Neural cell (in vitro differentiated cells): ENCODE measurements at regions not wholly inside any gene's neighbourhood (a gene's known extent, or its start where the extent isn't known, plus 50 kb on each side); places are given as distances from the start of the nearest gene placed in this dataset.

ENCODE experiments used
- H2AFZ ChIP-seq: fragments of 200-600, 300-800 bp; sonication (generic), shearing (Covaris generic); 2 replicates; pipeline ENCODE4 v1.6.0; 2014; ENCODE audit warnings: low read depth, mild to moderate bottlenecking, antibody characterized with exemption, low read length, moderate library complexity
- H3F3A ChIP-seq: fragments of 200-600 bp; shearing (Covaris generic); 2 replicates; pipeline ENCODE4 v1.6.1; 2016; ENCODE audit warnings: mild to moderate bottlenecking, moderate library complexity, mixed read lengths, antibody characterized with exemption, low read length; ENCODE audit not compliant: insufficient read depth, poor library complexity, severe bottlenecking
- H3K27ac ChIP-seq: fragments of 200-600, 300-800 bp; sonication (generic), shearing (Covaris generic); 2 replicates; pipeline ENCODE4 v1.5.1; 2014; ENCODE audit warnings: mild to moderate bottlenecking, low read length, moderate library complexity
- H3K27me3 ChIP-seq: fragments of 300-800, 200-600 bp; sonication (generic), shearing (Covaris generic); 2 replicates; pipeline ENCODE4 v1.6.0; 2014; ENCODE audit warnings: mild to moderate bottlenecking, low read depth, low read length, moderate library complexity; ENCODE audit not compliant: insufficient read depth
- H3K36me3 ChIP-seq: fragments of 300-800, 200-600 bp; sonication (generic), shearing (Covaris generic); 2 replicates; pipeline ENCODE4 v1.5.1; 2014; ENCODE audit warnings: mild to moderate bottlenecking, antibody characterized with exemption, low read length, moderate library complexity; ENCODE audit not compliant: insufficient read depth
- H3K4me2 ChIP-seq: fragments of 300-800, 200-600 bp; sonication (generic), shearing (Covaris generic); 2 replicates; pipeline ENCODE4 v1.6.0; 2014; ENCODE audit warnings: mild to moderate bottlenecking, low read length
- H3K4me3 ChIP-seq: fragments of 300-800, 200-600 bp; sonication (generic), shearing (Covaris generic); 2 replicates; pipeline ENCODE4 v1.5.1; 2014; ENCODE audit warnings: mild to moderate bottlenecking, low read length, moderate library complexity
- H3K79me2 ChIP-seq: fragments of 200-600 bp; shearing (Covaris generic); replicated peaks from 2 replicates; pipeline ENCODE4 v1.6.0; 2014; ENCODE audit warnings: mild to moderate bottlenecking, low read length, moderate library complexity; ENCODE audit not compliant: insufficient read depth
- H3K9ac ChIP-seq: fragments of 300-800, 200-600 bp; sonication (generic), shearing (Covaris generic); 2 replicates; pipeline ENCODE4 v1.6.1; 2016; ENCODE audit warnings: mild to moderate bottlenecking, low read length, mixed read lengths
- H3K9me2 ChIP-seq: fragments of 200-600 bp; shearing (Covaris generic); 2 replicates; pipeline ENCODE4 v1.6.1; 2016; ENCODE audit warnings: mild to moderate bottlenecking, low read length, mixed read lengths; ENCODE audit not compliant: insufficient read depth
- H3K9me3 ChIP-seq: fragments of 200-600, 300-800 bp; sonication (generic), shearing (Covaris generic); 2 replicates; pipeline ENCODE4 v1.6.1; 2016; ENCODE audit warnings: mild to moderate bottlenecking, mixed run types, low read length, moderate library complexity, mixed read lengths
- H4K20me1 ChIP-seq: fragments of 200-600 bp; shearing (Covaris generic); 2 replicates; pipeline ENCODE4 v1.6.1; 2016; ENCODE audit warnings: mild to moderate bottlenecking, mixed run types; ENCODE audit not compliant: insufficient read depth
- CTCF ChIP-seq: fragments of 450-650 bp; IDR thresholded peaks from 2 replicates; pipeline ENCODE4 v1.5.1; 2014; ENCODE audit warnings: antibody characterized with exemption, mild to moderate bottlenecking, moderate library complexity; ENCODE audit not compliant: poor library complexity, severe bottlenecking
- EP300 ChIP-seq: fragments of 450-650 bp; conservative IDR thresholded peaks from 2 replicates; pipeline ENCODE4 v1.6.1; 2014; ENCODE audit warnings: antibody characterized with exemption, mild to moderate bottlenecking, moderate library complexity; ENCODE audit not compliant: poor library complexity, severe bottlenecking
- EZH2 ChIP-seq: fragments of 200-600, 300-800 bp; shearing (Covaris generic), sonication (generic); IDR thresholded peaks from 2 replicates; pipeline ENCODE4 v1.6.1; 2014; ENCODE audit warnings: antibody characterized with exemption, low read length, borderline replicate concordance, mild to moderate bottlenecking; ENCODE audit not compliant: insufficient read depth, poor library complexity, severe bottlenecking
- MXI1 ChIP-seq: fragments of 450-650 bp; conservative IDR thresholded peaks from 2 replicates; pipeline ENCODE4 v1.6.1; 2014; ENCODE audit warnings: antibody characterized with exemption, mild to moderate bottlenecking; ENCODE audit not compliant: poor library complexity, severe bottlenecking
- POLR2AphosphoS5 ChIP-seq: IDR thresholded peaks from 2 replicates; pipeline ENCODE4 v1.6.1; 2012
- RAD21 ChIP-seq: fragments of 450-650 bp; conservative IDR thresholded peaks from 2 replicates; pipeline ENCODE4 v1.6.1; 2014; ENCODE audit warnings: antibody characterized with exemption, mild to moderate bottlenecking, moderate library complexity
- REST ChIP-seq: IDR thresholded peaks from 2 replicates; pipeline ENCODE4 v1.6.1; 2012; ENCODE audit warnings: borderline replicate concordance
- SMC3 ChIP-seq: fragments of 450-650 bp; conservative IDR thresholded peaks from 2 replicates; pipeline ENCODE4 v1.6.1; 2014; ENCODE audit warnings: antibody characterized with exemption, mild to moderate bottlenecking, moderate library complexity; ENCODE audit not compliant: poor library complexity
- TAF1 ChIP-seq: IDR thresholded peaks from 2 replicates; pipeline ENCODE4 v1.6.1; 2012; ENCODE audit warnings: low read depth

- Histone ChIP-seq H3K27ac (no peak overlapping the region), H3K9me3 (no peaks in the 10 kb centered on the region), H4K20me1 (no peaks in the 10 kb centered on the region), H3K36me3 (no peaks in the 10 kb centered on the region), H2AFZ (no peak overlapping the region), H3K79me2 (no peaks in the 10 kb centered on the region), H3K27me3 (no peaks in the 10 kb centered on the region), H3K9ac (no peak overlapping the region), H3K4me2 (no peak overlapping the region), H3F3A (no peaks in the 10 kb centered on the region), H3K9me2 (no peaks in the 10 kb centered on the region), H3K4me3 (no peak overlapping the region)
- TF ChIP-seq POLR2AphosphoS5 (no peak), CTCF (no peak), RAD21 (no peak), EP300 (no peak), REST (no peak), EZH2 (no peak), SMC3 (no peak), TAF1 (no peak), MXI1 (no peak)
These were observed 74.4 kb downstream of the SLITRK6 start for GRCh38 chr13:85724546-85725432.

- Histone ChIP-seq H3F3A (no peaks in the 10 kb centered on the region), H3K9ac (no peak overlapping the region), H3K27me3 (no peaks in the 10 kb centered on the region), H3K79me2 (no peaks in the 10 kb centered on the region), H3K9me3 (no peaks in the 10 kb centered on the region), H3K4me2 (no peak overlapping the region), H2AFZ (no peak overlapping the region), H3K27ac (no peak overlapping the region), H3K36me3 (no peaks in the 10 kb centered on the region), H3K4me3 (no peak overlapping the region), H3K9me2 (no peaks in the 10 kb centered on the region), H4K20me1 (no peaks in the 10 kb centered on the region)
- no peak for TF ChIP-seq TAF1
- no peak for TF ChIP-seq POLR2AphosphoS5
- no peak for TF ChIP-seq RAD21
- no peak for TF ChIP-seq CTCF
- TF ChIP-seq EZH2, result no peak
- no peak for TF ChIP-seq SMC3
- no peak for TF ChIP-seq EP300
- no peak for TF ChIP-seq REST
- TF ChIP-seq MXI1, result no peak
These were observed 79.5 kb downstream of the SLITRK6 start for GRCh38 chr13:85719749-85720148.
